ENCODE measurements at regions not wholly inside any gene's neighbourhood (a gene's known extent, or its start where the extent isn't known, plus 50 kb on each side); places are given as distances from the start of the nearest gene placed in this dataset.

DNA sequence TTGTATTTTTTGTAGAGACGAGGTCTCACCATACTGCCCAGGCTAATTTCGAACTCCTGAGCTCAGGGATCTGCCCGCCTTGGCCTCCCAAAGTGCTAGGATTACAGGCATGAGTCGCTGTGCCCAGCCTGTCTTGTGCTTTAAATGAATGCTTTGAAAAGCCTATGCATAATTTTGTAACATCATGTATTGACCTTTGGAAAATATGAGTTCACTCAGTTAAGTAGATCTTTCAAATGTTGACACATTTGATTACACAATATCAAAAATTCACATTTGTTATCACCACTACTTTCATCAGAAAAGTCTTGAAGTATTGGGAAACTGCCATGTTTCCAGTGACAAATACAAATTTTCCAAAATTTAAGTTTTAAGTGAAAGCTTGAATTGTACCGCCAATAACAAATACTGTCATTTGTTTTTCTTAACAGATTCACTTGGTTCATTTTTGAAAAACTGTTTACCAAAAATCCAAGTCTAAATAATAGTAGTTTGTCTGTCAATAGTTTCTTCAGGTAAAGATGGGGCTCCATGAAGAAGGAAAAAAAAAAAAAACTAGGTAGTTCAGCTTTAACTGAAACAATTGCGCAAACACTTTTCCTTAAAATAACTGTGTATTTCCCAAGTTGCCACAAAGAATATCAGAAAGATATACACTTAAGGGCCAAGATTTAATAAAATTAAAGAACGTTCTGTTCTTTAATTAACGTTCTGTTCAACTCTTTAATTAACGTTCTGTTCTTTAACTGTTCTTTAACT lies 233.2 kb upstream of the NR5A2 start:
- H3K27me3 ChIP-seq (ENCODE audit: insufficient read depth, low read depth, severe bottlenecking): no peaks in the 10 kb centered on the region
- no peak overlapping the region for H3K27ac ChIP-seq
- H3K36me3 ChIP-seq: no peaks in the 10 kb centered on the region
- no peaks in the 10 kb centered on the region for H3K9me3 ChIP-seq (ENCODE audit: severe bottlenecking)
- no peak for DNase-seq
- TF ChIP-seq, protein P1, sequence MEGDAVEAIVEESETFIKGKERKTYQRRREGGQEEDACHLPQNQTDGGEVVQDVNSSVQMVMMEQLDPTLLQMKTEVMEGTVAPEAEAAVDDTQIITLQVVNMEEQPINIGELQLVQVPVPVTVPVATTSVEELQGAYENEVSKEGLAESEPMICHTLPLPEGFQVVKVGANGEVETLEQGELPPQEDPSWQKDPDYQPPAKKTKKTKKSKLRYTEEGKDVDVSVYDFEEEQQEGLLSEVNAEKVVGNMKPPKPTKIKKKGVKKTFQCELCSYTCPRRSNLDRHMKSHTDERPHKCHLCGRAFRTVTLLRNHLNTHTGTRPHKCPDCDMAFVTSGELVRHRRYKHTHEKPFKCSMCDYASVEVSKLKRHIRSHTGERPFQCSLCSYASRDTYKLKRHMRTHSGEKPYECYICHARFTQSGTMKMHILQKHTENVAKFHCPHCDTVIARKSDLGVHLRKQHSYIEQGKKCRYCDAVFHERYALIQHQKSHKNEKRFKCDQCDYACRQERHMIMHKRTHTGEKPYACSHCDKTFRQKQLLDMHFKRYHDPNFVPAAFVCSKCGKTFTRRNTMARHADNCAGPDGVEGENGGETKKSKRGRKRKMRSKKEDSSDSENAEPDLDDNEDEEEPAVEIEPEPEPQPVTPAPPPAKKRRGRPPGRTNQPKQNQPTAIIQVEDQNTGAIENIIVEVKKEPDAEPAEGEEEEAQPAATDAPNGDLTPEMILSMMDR (IDR thresholded peaks at IDR 0.05; ENCODE audit: low read depth, low read length): no peak
- no peak overlapping the region for H3K4me3 ChIP-seq (ENCODE audit: low read depth, low read length)

DNA sequence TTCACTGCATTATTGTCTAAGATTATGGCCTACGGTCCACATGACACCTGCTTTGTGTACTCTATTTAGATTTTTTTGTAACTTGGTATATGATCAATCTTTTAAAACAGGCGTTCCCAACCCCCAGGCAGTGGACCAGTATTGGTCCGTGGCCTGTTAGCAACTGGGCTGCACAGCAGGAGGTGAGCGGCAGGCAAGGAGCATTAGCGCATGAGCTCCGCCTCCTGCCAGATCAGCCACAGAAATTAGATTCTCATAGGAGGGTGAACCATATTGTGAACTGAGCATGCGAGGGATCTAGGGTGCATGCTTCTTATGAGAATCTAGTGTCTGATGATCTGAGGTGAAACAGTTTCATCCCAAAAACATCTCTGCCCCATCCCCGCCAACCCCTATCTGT lies 228.4 kb upstream of the NR5A2 start:
- Histone ChIP-seq H3K27me3 (ENCODE audit: insufficient read depth, low read depth, severe bottlenecking) (no peaks in the 10 kb centered on the region), H3K36me3 (no peaks in the 10 kb centered on the region), H3K9me3 (ENCODE audit: severe bottlenecking) (no peaks in the 10 kb centered on the region), H3K4me3 (ENCODE audit: low read depth, low read length) (no peak overlapping the region), H3K27ac (no peak overlapping the region)
- peak; percentile 29 for DNase-seq
- TF ChIP-seq, protein P1 (IDR thresholded peaks at IDR 0.05; ENCODE audit: low read depth, low read length): no peak

DNA sequence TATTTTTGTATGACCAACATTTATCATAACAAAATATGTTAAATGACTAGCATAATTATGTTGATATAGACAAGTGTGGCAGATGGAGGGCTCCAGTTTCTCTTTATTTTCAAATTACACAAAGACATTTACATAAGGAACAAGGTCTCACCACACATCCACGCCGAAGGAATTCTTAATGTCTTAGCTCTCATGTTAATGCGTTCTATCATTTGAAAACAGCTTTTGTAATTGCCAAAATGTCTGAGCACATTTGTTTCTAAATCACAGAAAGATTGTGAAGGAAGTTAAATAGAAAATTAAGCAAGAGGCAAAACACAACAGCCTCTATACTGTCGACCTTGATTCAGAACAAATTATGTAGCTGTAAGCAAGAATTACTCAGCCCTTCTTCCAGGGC lies 223.0 kb upstream of the NR5A2 start:
- Histone ChIP-seq H3K36me3 (no peaks in the 10 kb centered on the region), H3K4me3 (ENCODE audit: low read depth, low read length) (no peak overlapping the region), H3K27me3 (ENCODE audit: insufficient read depth, low read depth, severe bottlenecking) (no peaks in the 10 kb centered on the region), H3K9me3 (ENCODE audit: severe bottlenecking) (no peaks in the 10 kb centered on the region), H3K27ac (no peak overlapping the region)
- TF ChIP-seq, protein P1 (IDR thresholded peaks at IDR 0.05; ENCODE audit: low read depth, low read length): no peak
- DNase-seq: no peak

GRCh38 chr1:199808110-199808870 lies 219.2 kb upstream of the NR5A2 start:
- H3K27me3 ChIP-seq (ENCODE audit: insufficient read depth, low read depth, severe bottlenecking): no peaks in the 10 kb centered on the region
- TF ChIP-seq, protein P1 (IDR thresholded peaks at IDR 0.05; ENCODE audit: low read depth, low read length): no peak
- no peaks in the 10 kb centered on the region for H3K36me3 ChIP-seq
- H3K9me3 ChIP-seq (ENCODE audit: severe bottlenecking): no peaks in the 10 kb centered on the region
- H3K4me3 ChIP-seq (ENCODE audit: low read depth, low read length): no peak overlapping the region
- H3K27ac ChIP-seq: no peak overlapping the region
- no peak for DNase-seq

GRCh38 chr1:199809311-199809710 lies 218.2 kb upstream of the NR5A2 start:
- no peaks in the 10 kb centered on the region for H3K9me3 ChIP-seq (ENCODE audit: severe bottlenecking)
- no peaks in the 10 kb centered on the region for H3K27me3 ChIP-seq (ENCODE audit: insufficient read depth, low read depth, severe bottlenecking)
- TF ChIP-seq, protein P1 (IDR thresholded peaks at IDR 0.05; ENCODE audit: low read depth, low read length): no peak
- DNase-seq: no peak
- H3K36me3 ChIP-seq: no peaks in the 10 kb centered on the region
- H3K4me3 ChIP-seq (ENCODE audit: low read depth, low read length): no peak overlapping the region
- H3K27ac ChIP-seq: no peak overlapping the region
